NCI-H2171 treated with DMSO at 0.1 percent for 48 hours (cell line): ENCODE measurements at regions not wholly inside any gene's neighbourhood (a gene's known extent, or its start where the extent isn't known, plus 50 kb on each side); places are given as distances from the start of the nearest gene placed in this dataset.
"Not testable (repeated sequence)": the region's sequence is repeated elsewhere in the genome, so short reads cannot be mapped to it uniquely, and the experiment has no call there.

Experiments used
- DNase-seq: peaks from one replicate; lab custom pipeline; 2025; lab: John Stamatoyannopoulos, UW

DNA sequence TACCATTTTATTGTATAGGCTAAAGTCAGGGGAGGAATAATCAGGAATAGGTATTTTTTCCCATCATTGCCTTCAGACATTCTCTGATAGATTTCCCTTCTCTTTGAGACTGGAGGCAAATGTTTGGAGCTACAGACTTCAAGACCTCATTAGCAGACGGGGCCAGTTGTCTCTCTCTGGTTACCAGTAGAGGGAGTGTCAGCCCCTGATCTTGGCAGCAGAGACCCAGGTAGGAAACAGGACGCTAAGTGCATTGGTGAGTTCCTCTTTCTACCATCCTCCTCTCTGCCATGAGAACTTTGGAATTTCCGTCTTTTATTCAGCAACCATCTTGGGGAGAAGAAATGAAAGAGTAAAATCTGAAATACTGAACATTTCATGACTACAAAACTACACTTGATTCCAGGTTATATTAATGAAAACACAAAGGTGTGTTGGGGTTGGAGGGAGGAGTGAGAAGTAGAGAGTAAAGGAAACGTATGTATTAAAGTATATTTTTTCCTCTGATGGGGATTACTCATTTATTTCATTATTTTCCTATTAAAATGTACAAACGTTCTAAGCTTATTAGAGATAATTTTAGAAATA, 186.2 kb upstream of the GCFC2 start:
- DNase-seq: peak; percentile 49

DNA sequence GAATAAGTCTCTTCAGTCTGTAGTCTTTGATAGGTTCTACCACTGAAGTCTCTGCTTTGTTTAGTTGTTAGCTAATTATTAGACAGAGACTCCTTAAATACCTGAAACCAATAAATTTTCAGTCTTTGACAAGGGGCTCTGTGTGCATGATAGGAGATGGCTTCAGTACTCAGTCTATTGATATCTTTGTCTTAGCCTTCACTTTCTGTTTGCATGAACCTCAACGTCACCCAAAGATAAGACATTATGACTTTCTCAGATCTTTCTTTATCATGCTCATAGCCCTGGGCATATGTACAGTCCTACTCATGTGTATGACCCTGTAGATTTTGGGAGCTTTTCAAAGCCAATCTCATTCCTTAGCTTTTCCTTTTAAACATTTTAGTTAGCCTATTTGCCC, 183.5 kb upstream of the GCFC2 start:
- no peak for DNase-seq

DNA sequence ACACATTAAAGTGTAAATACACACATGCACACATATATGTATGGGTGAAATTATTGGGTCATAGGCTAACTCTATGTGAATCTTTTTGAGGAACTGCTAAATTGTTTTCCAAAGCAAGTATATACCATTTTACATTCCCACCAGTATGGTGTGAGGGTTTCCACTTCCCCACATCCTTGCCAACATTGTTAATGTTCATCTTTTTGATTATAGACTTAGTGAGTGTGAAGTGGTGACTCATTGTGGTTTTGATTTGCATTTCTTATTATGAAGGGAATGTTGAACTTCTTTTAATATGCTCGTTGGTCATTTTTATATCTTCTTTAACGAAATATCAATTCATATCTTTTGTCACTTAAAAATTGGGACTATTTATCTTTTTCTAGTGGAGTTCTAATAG, 181.8 kb upstream of the GCFC2 start:
- no peak for DNase-seq

DNA sequence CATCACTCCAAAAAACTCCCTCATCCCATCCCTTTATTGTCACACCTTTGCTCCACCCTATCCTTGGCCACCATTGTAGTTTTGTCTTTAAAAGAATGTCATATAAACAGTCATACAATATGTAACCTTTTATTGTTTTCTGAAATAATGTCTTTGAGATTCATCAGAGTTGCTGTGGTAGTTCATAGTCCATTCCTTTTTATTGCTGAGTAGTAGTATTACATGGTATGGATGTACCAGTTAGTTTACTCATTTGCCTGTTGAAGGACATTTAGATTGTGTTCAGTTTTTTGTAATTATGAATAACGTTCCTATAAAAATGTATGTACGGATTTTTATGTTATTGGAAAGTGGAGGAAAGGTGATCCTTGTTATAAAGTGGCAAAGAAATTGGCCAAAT, 171.8 kb upstream of the GCFC2 start:
- DNase-seq: no peak

DNA sequence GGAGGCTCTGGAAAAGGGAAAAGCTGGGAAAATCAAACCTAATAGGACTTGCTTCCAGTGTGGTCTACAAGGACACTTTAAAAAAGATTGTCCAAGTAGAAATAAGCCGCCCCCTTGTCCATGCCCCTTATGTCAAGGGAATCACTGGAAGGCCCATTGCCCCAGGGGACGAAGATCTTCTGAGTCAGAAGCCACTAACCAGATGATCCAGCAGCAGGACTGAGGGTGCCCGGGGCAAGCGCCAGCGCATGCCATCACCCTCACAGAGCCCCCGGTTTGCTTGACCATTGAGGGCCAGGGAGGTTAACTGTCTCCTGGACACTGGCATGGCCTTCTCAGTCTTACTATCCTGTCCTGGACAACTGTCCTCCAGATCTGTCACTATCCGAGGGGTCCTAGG, 164.9 kb upstream of the GCFC2 start:
- not testable (repeated sequence) for DNase-seq

DNA sequence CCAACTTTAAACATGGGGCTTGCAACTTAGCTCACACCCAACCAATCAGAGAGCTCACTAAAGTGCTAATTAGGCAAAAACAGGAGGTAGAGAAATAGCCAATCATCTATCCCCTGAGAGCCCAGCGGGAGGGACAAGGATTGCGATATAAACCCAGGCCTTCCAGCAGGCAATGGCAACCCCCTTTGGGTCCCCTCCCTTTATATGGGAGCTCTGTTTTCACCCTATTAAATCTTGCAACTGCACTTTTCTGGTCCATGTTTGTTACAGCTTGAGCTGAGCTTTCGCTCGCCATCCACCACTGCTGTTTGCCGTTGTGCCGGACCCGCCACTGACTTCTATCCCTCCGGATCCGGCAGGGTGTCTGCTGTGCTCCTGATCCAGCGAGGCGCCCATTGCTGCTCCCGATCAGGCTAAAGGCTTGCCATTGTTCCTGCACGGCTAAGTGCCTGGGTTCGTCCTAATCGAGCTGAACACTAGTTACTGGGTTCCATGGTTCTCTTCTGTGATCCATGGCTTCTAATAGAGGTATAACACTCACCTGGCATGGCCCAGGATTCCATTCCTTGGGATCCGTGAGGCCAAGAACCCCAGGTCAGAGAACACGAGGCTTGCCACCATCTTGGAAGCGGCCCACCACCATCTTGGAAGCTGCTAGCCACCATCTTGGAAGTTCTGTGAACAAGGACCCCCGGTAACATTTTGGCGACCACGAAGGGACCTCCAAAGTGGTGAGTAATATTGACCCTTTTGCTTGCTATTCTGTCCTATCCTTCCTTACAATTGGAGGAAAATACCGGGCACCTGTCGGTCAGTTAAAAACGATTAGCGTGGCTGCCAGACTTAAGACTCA, 161.3 kb upstream of the GCFC2 start:
- DNase-seq: not testable (repeated sequence)

DNA sequence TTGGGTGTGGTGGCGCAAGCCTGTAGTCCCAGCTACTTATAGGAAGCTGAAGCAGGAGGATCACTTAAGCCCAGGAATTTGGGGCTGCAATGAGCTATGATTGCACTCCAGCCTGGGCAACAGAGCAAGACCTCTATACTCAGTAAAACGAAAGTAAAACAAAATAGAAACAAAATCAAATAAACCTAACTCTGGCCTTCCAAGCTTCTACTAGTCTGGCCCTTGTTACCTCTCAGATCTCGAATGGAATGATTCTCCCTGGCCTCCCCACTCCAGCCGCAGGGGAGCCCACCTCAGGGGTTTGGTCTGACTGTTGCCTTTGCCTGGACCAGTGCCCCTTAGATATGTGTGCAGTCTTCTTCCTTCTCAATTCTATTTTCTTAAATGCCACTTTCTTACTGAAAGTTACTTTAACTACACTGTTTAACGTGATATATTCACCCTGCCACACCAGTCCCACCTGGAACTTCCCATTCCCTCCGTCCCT, 160.0 kb upstream of the GCFC2 start:
- DNase-seq: no peak

DNA sequence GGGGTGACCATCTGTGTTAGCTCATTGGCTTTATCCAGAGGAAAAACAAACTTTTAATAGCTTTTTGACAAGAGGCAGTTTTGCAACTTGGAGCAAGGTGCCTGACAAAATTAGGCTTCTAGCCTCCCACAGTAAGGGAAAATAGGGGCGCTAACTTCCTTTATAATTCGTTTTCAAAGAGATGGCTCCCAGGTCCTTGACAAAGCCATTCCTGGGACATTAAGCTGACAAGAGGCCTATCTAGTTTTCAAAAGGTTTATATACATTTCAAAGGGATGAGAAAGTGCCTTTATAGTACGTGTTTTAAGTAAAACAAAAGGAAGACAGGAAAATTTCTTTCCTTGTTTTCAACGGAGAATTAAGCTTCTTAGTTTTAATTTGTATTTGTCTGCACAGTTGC, 159.4 kb upstream of the GCFC2 start:
- no peak for DNase-seq

DNA sequence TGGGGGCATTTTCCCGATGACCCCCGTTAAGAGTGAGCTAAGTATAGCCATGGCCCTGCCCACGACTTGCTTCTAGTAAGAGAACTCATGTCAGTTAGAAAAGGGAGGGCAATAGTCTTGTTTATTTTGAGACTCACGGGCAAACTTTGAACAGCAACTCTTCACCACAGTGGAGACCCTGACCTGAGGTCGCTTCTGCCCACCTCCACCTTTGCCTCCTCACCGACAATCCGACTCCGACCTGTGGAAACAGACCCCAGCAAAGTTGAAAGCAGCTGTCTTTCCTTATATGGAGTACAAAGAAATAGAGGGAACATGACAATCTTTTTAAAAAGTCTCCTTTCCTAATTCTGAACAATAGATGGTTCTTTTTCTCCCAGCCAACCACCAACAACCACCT, 155.0 kb upstream of the GCFC2 start:
- DNase-seq: no peak

DNA sequence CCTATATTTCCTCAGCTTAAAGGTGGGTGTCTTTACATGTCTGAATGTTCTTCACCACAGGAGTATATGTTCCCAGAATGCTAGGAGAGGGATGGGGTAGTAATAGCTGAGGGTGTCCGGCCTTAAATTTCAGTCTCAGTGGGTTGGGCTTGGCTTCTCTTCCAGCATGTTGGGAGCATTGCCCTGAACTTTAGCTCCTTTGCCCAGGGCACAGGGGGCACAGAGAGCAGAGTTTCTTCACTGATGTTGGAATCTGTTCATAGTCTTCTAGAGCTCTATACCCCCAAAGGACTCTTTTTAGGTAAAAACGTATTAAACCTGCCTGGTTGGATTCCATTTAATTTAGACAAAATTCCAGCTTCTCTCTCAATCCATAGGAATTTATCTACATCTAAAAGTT, 154.4 kb upstream of the GCFC2 start:
- DNase-seq: no peak

DNA sequence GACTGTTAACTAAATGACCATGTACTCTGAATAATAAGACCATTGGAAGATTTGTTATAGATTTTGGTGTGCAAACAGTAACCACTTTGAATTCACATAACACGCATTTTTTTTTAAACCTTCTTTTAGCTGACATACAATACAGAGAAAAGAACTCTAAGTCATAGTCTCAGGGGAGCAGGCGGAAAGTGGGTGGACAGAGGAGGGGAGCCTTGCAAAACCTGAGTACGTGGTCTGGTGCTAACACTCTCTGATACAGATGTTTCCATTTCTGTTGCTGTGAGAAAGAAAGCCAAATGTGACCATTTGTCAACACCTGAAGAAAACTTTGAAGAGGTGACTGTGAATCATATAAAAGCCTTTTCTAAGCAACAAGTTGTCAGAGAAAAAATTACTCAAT, 151.8 kb upstream of the GCFC2 start:
- no peak for DNase-seq

DNA sequence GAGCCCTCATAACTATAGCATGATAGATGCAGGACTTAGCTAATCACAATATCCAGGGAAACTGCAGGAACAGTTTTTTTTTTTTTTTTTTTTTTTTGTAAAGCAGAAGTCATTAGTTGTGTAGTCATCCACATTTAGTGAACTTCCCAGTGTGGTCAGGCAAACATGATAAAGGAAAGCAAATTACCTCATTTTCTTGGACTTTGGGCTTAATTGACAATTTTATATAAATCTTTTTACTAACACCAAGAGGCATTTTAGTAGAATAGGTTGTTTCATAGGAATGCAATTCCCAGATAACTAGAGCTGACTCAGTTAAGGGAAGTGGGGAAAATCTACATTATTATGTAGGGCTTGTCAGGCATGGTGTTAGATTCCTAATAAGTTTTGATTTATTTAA, 142.7 kb upstream of the GCFC2 start:
- no peak for DNase-seq

DNA sequence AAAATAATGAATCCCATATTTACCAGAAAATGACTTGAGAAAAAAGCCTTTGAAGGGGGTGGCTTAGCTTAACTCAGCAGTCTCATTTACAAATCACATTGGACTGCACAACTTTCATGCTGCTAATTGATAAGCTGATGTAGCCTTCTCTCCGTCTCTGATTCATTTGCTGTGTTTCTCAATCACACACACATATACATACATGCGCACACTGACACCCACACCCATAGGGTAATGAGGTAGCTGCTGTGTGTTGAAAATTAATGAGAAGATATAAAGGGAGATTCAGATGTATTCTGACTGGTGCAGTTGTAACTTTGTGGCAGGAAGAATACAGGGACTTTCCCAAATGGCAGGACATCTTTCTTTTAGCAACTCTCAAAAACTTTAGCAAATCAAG, 141.9 kb upstream of the GCFC2 start:
- no peak for DNase-seq

DNA sequence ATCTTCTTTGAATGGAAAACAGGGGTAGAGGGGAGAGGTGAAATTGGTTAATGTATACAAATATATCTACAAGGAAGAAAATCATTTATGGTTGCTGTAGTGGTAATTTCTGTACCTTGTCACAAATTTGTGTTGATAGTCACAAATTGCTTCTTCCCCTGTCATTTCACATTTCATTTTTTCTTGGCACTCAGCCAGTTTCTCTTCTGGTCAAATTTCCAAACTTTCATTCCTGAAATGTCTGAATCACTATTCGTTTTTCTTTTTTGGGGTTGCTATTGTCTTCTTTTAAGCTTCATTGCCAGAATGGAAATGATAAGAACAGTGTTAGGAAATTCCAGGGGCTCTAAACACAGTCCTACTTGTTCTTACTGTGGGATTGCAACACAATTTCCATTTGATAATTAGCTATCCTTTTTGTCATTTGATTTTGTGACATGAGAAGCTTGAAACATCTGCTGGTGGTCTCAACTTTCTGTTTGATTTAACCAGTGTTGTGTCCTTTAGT, 136.0 kb upstream of the GCFC2 start:
- no peak for DNase-seq

DNA sequence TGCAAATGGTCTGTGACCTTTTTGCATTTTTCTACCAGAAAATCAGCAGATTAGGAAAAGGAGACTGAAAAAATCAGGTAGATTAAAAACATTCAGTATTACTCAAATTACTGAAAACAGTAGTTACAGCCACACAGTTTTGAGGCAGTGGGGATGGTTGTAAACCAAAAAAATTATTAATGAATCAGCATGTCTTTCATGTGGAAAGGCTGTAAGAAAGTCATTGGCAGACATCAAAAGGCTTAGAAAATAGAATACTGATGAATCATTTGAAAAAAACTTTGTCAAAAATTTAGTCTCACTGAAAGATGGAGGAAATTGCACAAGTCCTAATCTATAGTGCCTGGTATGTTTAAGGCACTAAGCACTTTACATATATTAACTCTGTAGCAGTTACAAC, 133.9 kb upstream of the GCFC2 start:
- DNase-seq: no peak

DNA sequence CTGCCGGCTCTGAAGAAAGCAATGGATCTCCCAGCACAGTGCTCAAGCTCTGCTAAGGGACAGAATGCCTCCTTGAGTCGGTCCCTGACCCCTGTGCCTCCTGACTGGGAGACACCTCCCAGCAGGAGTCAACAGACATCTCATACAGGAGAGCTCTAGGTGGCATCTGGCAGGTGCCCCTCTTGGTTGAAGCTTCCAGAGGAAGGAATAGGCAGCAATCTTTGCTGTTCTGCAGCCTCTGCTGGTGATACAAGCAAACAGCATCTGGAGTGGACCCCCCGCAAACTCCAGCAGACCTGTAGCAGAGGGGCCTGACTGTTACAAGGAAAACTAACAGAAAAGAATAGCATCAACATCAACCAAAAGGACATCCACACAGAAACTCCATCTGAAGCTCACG, 123.9 kb upstream of the GCFC2 start:
- peak; percentile 15 for DNase-seq

DNA sequence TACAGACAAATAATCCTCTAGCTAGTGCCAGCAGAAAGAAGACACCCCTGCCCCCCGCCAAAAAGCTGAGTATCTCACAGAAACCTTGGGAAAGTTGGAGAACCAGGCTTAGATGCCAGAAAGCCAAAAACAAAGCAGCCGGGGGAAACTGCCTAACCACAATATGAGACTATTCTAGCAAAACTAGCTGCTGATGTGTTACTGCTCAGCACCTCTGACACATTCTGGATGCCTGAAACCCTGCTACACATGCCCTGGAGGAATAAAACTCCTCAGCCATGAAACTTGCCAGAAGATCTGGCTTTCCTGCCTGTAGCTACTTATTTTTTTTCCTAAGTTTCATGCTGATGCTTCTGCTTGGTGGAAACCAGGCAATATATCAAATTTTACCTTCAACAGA, 122.7 kb upstream of the GCFC2 start:
- DNase-seq: no peak

DNA sequence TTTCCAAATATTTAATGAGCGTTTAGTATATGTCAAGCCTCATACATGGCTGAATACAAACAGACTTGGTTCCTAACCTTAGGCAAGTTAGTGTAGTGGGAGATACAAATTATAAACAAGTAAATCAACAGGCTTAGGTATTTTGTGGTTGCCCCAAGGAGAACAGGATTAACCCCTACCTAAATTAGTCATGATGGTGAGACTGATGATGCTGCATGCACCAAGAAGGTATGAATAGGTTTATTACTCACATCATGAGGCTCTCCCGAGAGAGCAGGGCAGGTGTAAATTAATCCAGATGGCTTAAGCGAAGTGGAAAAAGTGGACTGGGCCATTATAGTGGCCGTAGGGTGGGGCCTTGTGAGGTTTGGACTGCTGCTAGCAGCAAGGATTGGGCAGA, 118.1 kb upstream of the GCFC2 start:
- no peak for DNase-seq

DNA sequence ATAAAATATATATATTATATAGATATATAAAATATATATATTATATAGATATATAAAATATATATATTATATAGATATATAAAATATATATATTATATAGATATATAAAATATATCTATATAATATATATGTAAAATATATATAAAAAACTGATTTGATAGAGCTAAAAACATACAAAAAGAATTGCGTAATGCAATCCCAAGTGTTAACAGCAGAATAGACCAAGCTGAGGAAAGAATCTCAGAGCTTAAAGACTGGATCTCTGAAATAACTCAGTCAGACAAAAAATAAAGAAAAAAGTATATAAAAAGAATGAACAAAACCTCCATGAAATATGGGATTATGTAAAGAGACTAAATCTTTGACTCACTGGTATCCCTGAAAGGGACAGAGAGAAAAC, 112.8 kb upstream of the GCFC2 start:
- DNase-seq: not testable (repeated sequence)

DNA sequence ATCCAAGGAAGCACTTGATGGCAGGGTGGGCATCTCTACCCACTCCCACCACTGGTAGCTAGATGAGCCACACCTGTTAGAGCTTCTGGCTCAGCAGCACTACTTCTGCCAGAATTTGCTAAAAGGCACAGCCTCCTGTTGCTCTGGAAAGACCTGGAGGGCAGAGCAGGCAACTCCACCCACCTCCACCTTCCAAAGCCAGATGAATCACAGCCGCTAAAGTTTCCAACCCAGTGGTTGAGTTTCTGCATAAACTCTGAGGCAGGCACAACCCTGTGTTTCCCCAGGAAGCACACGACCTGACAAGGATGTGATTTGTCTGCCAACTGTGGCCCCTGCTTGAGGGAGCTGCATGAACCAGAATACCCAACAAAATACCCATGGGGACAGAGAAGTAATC, 111.6 kb upstream of the GCFC2 start:
- no peak for DNase-seq

DNA sequence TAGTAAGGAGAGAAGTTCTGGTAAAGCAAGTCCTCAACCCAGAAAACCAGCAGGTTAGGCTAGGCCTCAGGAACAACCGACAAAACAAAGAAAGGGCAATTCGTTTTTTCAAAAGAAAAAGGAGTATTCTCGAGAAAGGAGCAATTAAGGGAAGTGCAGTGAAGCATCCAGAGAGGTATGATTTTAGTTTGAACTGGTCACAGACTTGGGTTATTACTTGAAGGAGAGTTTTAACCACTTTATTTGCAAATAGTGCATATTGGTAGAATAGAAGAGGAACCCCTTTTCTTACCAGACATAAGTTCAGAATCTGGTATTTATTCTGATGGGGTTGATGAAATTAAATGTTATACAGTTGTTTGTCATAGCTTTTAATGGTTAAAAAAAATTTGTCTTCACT, 110.0 kb upstream of the GCFC2 start:
- no peak for DNase-seq

DNA sequence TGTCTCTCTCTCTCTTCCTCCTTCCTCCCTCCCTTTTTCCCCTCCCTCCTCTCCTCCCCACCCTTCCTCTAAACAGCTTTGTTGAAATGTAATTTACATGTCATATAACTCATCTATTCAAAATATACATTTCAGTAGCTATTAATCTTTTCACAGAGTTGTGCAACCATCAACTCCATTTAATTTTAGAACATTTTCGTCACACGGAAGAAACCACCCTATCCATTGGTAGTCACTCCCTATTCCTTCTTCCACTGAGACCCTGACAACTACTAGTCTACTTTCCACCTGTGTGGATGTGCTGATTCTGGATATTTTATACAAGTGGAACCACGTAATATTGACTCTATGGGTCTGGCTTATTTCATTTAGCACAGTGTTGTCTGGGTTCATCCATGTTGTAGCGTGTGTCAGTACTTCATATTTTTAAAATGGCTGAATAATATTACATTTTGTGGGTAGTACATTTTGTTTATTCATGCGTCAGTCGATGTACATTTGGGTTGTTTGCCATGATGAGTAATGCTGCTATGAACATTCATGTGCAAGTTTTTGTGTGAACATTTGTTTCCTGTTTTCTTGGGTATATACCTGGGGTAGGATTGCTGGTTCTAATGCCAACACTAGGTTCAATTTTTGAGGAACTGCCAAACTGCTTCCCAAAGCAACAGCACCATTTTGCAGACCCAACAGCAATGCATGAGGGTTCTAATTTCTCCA, 100.1 kb upstream of the GCFC2 start:
- DNase-seq: no peak
